NCI-H2107 treated with DMSO at 0.1 percent for 48 hours (cell line): ENCODE measurements at regions not wholly inside any gene's neighbourhood (a gene's known extent, or its start where the extent isn't known, plus 50 kb on each side); places are given as distances from the start of the nearest gene placed in this dataset.
"Not testable (repeated sequence)": the region's sequence is repeated elsewhere in the genome, so short reads cannot be mapped to it uniquely, and the experiment has no call there.

Source experiments
- DNase-seq: peaks from one replicate; lab custom pipeline; 2025; ENCODE audit not compliant: unreplicated experiment; lab: John Stamatoyannopoulos, UW

DNA sequence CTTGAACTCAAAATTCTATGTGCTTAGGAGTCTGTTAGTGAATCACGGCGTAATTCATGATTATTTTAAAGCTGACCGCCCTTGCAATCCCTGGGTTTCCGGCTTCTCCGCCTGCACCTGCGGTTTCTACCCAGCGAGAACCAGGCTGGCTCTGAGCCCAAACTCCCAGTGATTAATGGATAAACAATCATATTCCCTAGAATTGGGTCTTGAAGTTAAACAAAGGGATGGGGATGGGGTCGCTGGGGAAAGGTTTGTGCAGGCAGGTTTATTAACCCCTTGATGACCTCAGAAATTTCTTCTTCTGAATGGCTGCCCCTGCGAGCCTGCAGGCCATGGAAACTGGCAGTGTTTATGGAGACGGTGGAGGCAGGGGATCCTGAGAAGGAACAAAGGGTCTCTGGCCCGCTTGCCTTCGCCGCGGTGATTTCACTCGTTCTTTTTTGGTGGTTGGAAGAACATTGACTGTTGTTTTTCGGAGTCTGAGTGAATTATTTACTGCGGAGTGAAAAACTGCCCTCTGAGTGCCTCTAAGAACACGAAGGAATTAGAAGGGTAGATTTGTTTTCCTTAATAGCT lies 1000.3 kb downstream of the BRD1 start:
- peak; percentile 52 for DNase-seq

DNA sequence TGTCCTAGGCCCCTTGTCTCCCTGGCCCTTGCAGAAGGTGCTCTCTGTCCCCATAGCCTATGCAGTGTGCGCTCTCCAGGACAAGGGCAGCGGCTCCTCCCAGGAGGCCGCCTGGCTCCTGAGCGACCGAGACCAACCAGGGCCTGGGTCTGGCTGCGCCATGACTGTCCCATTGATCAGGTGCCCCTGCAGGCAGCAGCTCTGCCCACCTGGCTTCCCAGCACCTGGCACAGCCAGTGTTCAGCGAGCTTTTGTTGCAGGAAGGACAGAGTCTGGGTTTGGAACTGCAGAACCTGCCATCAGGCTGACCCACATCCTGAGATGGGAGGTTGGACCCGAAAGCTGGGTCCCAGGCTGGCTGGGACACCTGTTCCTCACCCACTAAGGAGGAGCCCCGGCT lies 1001.1 kb downstream of the BRD1 start:
- no peak for DNase-seq

GRCh38 chr22:48825802-48826520 lies 1001.7 kb downstream of the BRD1 start:
- DNase-seq = no peak

- no peak for DNase-seq
These were observed 1002.7 kb downstream of the BRD1 start for GRCh38 chr22:48824712-48825651.

DNA sequence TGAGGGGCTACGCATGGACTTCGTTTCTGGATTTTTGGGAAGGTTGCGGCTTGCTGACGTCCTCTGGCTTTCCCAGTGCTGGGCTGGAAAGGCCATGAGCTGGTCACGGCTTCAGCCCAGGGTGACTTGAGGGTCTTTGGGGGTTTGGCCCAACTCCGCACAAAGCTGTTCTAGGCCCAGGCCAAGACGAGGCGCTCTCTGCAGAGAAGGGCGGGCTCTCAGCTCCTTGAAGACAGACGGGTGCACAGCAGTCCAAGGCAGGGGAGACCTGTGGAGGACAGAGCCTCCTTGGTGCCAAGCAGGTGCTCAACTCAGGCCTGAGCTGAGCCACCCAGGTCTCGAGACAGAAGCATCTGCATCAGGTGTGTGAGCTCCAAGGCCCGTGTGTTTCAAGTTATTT lies 1003.7 kb downstream of the BRD1 start:
- DNase-seq = no peak

- DNase-seq = no peak
These were observed 1005.1 kb downstream of the BRD1 start for GRCh38 chr22:48822278-48823233.

DNA sequence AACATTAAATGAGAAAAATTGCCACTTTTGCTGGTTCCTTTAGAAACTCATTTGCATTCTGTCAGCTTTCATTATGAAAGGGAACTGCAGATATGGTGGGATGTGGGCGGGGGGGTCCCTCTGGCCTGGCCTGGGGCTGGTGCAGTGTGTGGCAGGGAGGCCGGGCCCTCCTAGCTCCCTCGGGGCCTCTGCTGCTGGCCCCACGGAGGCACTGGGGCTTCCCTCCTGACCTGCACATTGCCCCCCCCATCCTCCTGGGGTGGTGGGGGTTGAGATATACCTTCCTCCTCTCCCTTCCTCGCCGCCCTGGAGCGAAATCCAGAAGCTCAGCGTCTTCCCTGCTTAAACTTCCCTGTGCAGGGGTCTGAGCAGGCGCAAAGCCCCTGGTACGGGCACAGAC lies 1005.9 kb downstream of the BRD1 start:
- DNase-seq = no peak

DNA sequence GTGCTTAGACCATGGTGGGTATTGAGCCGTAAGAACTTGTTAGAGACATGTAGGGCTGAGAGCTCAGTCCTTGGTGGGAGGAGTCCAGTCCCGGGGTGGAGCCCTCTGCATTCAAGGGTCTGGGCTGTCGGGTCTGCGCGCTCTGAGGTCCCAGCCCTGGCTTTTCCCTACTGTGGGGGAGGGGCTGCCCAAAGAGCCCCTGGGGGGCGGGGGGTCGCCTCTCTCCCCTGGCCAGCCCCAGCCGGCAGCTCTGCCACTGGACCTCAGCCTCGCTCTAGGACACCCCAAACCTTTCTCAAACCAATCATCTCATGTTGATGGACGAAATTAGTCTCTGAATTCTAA lies 1006.4 kb downstream of the BRD1 start:
- DNase-seq = no peak

DNA sequence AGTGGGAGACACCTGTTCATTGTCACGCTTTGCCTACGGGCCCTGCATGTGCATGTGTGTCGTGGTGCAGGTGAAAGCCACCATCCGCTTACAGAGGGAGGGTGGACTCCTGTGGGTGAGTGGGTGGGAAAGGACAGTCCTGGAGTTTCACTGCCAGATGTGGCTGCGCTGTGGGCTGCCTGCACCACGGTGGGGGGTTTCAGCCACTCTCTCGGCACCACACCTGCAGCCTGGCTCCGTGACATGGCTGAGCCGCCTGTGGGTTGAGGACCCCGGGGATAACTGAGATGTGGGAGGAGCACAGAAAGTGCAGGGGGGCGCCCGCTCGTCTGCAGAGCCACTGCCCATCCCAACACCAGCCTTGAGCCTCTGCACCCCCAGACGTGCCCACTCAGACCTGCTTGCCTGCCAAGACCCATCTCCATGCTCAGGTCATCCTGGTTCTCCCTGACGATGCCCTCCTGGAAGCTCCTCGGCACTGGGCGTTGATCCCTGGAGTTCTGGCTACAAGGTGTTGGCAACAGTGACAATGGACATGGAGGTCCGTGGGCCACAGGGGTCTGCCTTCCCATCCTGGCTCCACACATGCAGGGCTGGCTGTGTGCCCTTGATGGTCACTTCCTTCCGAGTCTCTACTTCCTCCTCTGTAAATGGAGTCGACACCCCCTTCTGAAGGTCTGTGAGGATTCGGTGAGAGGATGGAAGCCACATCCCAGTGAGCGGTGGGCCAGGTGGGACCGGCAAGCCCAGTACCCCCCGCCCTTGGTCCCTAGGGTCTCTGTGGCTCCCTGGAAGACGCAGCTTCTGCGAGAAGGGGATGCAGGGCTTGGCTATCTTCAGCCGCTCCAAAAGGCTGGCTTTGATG lies 1007.0 kb downstream of the BRD1 start:
- DNase-seq = no peak

DNA sequence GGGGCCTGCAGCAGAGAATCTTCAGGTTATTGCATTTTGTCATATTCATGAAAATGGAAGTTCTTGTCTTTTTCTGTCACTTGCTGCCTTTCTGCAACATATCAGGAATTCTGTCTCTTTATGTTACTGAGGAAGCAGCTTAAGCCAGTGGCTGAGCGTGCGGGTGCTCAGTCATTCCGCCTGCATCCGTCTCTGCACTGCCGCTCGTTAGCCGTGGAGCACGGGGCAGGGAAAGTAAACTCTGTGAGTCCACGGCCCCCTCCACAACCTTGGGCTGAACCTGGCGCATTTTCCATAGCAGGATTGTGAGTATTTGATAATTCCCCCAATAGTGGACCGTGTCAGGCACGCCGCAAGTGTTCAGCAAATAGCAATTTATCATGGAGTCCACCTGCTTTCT lies 1007.7 kb downstream of the BRD1 start:
- DNase-seq = no peak

GRCh38 chr22:48819232-48819631 lies 1008.4 kb downstream of the BRD1 start:
- DNase-seq = no peak

DNA sequence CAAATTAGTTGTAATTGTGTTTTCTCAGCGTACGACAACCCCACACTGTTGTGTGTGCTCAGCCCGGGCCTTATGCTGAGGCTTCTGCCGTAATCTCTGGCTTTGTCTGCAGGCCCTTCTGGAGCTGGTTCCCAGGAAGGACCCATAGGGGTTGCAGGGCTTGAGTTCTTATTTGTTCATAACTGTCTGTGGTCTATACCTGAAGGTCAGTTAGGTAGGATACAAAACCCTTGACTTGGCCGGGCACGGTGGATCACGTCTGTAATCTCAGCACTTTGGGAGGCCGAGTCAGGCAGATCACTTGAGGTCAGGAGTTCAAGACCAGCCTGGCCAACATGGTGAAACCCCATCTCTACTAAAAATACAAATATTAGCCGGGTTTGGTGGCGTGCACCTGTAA lies 1010.2 kb downstream of the BRD1 start:
- DNase-seq = not testable (repeated sequence)

GRCh38 chr22:48811885-48812284 lies 1015.8 kb downstream of the BRD1 start:
- peak; percentile 57 for DNase-seq

GRCh38 chr22:48808038-48808960 lies 1019.4 kb downstream of the BRD1 start:
- no peak for DNase-seq

- DNase-seq = peak; percentile 3
These were observed 1020.5 kb downstream of the BRD1 start for GRCh38 chr22:48807155-48807554.

DNA sequence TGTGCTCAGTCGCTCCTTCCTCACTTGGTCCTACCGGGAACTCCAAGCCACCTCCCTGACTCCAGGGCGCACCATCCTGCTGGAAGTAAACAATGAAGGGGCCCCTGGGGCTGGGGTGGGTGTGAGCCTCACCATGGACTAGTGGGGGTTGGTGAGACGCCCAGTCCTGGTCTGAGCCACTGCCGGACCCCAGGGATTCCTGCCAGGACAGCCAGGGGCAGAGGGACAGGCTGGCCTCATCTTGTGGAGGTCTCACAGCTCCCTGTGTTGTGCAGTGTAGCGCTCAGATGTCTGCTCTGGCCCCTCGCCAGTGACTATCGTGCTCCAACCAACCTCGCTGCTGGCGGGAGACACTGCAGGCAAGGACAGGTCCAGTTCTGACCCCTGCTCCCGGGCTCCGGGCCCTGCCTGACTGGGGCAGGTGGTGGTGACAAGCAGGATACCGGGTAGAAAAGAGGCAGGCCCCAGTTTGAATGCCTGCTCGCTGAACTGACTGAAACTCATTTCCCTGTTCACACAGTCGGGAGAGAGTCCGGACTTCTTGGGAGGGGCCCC lies 1021.4 kb downstream of the BRD1 start:
- no peak for DNase-seq

GRCh38 chr22:48805516-48805915 lies 1022.2 kb downstream of the BRD1 start:
- DNase-seq = no peak

- no peak for DNase-seq
These were observed 1022.8 kb downstream of the BRD1 start for GRCh38 chr22:48804811-48805301.
